Activated T-cell treated with anti-CD3 and anti-CD28 coated beads for 24 hours (primary cell): ENCODE measurements at regions not wholly inside any gene's neighbourhood (a gene's known extent, or its start where the extent isn't known, plus 50 kb on each side); places are given as distances from the start of the nearest gene placed in this dataset.
"Not testable (repeated sequence)": the region's sequence is repeated elsewhere in the genome, so short reads cannot be mapped to it uniquely, and the experiment has no call there.

Experiments
- DNase-seq: peaks from one replicate; pipeline ENCODE4 v3.0.0-alpha.2; 2020; ENCODE audit warnings: low read depth

DNA sequence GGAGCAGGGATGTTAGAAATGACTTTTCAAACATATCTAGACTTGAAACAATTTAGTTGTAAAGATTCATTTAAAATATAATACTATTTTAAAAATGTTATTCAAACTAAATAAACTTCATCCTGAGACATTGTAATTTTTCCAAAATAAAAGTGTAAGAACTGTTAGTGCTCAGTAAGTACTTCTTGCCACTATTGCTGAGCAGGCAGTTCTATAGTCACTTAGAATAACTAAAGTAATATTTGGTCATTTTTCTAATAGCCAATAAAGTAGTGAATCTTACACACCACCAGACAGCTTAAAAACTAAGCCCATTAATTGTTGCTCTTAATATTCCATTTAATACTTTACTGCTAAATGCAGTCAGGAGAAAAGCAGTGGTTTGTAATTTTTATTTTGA is 1120.0 kb upstream of the CDH10 start:
- DNase-seq, result no peak

DNA sequence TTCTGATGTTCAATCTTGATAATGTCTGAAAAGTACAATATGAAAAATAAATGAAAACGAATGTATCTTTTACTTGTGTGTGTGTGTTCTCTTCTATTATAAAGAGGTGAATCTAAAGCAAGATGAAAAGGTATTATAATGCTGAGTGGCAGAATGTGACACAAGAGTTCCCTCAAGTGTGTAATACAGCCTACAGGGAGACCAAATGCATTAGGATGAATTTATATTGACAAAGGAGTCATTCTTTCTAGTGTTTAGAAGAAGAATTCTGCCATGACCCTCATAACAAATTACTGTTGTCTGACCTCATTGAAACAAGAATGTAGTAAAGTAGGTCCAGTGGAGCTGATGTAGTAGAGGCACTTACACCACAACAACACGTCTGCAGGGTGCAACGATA is 1119.0 kb upstream of the CDH10 start:
- no peak for DNase-seq

DNA sequence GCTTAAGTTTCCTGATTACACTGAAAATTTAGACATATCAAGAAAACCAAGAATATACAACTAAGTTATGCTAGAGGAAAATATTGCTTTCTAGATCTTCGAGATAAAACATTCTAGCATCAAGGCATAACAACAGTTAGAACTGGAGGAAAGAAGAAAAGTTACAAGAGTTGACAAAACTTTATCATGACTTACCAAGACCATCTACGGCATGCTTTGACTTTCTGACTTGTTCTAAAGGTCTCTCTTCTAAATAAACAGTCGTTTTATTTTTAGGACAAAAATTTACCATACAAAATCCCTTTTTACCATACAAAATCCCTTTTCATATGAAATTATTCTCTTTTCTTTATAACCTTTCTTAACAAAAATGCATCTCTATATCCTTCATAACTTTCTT is 1110.1 kb upstream of the CDH10 start:
- DNase-seq, result no peak

GRCh38 chr5:25744908-25745307 is 1100.1 kb upstream of the CDH10 start:
- no peak for DNase-seq

DNA sequence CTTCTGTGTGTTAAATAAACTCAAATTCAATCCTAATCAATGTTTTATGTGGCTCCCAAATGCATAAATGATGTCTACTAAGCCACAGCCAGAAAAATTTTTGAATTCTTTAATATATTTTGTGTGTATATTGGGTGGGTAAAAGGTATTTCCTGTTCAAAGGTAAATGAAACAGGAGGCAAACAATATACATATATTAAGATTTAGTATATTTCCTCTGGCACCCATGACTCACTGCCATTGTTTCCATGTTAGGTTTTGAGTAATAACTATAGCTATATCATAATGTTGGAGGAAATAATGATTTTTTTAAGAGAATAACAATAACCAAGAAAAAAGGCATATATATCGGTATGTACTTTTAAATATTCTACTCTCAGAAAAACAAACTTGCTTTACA is 1071.9 kb upstream of the CDH10 start:
- no peak for DNase-seq

DNA sequence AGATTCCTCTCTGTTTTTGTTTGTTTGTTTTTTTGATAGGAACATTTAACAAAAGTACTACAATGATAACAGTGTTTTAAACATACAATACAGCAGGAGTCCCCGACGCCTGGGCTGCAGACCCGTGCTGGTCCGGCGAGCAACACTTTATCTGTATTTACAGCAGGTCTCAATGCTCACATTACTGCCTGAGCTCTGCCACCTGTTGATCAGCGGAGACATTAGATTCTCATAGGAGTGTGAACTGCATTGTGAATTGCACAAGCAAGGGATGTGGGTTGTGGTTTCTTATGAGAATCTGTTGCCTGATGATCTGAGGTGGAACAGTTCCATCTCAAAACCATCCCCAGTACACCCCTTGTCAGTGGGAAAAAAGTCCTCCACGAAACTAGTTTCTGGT is 1068.5 kb upstream of the CDH10 start:
- no peak for DNase-seq

- DNase-seq, result no peak
Measured at GRCh38 chr5:25707093-25707492, 1062.3 kb upstream of the CDH10 start.

- DNase-seq, result no peak
Measured at GRCh38 chr5:25701936-25702335, 1057.2 kb upstream of the CDH10 start.

- DNase-seq, result no peak
Measured at GRCh38 chr5:25694801-25695200, 1050.0 kb upstream of the CDH10 start.

DNA sequence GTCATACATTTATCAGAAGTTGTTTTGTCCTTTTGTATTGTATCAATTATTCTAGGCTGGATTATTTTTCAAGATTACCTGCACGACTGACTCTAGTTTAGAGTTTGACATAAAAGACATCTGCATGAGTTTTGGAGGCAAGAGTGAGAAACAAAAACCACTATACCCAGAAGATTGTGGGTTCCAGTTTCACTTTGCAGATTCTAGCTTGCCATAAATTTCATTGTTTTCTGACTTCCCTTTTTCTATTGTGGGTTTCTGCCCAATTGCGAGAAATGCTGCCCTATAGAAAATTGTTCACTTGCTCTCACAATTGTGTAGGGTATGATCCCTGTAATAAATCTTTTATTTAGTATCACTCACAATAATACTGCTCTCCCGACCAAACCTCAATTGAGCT is 1043.4 kb upstream of the CDH10 start:
- no peak for DNase-seq

GRCh38 chr5:25669645-25670401 is 1025.0 kb upstream of the CDH10 start:
- no peak for DNase-seq

DNA sequence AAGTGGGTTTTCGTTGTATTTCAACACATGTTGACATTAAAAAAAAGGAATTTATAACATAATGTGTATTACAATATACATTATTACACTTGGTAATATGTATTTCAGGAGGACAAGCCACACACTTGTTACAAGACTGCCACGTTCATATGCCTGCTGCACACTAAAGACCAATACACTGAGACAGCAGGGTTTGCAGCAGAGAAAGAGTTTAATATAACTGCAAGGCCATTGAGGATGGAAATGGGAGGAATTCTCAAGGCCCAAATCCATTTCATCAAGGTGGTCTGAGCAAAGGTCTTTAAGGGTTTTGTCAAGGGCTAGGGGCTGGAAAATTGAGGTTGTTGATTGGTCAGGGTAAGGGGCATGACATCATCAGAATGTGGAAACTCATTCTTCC is 1017.8 kb upstream of the CDH10 start:
- DNase-seq, result no peak

DNA sequence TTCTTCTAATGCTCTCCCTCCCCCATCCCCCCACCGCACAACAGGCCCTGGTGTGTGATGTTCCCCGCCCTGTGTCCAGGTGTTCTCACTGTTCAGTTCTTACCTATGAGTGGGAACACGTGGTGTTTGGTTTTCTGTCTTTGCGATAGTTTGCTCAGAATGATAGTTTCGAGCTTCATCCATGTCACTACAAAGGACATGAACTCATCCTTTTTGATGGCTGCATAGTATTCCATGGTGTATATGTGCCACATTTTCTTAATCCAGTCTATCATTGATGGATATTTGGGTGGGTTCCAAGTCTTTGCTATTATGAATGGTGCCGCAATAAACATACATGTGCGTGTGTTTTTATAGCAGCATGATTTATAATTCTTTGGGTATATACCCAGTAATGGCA is 1005.5 kb upstream of the CDH10 start:
- not testable (repeated sequence) for DNase-seq

DNA sequence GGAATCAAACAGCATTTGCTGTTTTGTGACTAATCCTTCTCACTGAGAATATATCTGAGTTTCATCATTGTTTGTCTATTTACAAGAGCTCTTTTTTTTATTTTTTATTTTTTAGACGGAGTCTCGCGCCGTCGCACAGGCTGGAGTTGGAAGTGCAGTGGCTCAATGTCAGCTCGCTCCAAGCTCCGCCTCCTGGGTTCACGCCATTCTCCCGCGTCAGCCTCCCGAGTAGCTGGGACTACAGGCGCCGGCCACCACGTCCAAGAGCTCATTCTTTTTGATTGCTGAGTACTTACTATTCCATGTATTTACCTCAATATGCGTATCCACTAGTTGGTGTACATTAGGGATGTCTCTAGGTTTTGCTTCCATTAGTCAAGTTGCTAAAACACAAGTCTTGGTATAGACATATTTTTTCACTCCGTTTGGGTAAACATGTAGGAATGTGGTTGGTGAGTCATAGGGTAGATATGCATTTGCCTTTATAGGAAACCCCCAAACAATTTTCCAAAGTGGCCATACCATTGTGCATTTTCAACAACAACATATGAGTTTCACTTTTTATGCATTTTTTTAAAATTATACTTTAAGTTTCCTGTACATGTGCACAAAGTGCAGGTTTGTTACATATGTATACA is 1005.0 kb upstream of the CDH10 start:
- DNase-seq, result no peak

DNA sequence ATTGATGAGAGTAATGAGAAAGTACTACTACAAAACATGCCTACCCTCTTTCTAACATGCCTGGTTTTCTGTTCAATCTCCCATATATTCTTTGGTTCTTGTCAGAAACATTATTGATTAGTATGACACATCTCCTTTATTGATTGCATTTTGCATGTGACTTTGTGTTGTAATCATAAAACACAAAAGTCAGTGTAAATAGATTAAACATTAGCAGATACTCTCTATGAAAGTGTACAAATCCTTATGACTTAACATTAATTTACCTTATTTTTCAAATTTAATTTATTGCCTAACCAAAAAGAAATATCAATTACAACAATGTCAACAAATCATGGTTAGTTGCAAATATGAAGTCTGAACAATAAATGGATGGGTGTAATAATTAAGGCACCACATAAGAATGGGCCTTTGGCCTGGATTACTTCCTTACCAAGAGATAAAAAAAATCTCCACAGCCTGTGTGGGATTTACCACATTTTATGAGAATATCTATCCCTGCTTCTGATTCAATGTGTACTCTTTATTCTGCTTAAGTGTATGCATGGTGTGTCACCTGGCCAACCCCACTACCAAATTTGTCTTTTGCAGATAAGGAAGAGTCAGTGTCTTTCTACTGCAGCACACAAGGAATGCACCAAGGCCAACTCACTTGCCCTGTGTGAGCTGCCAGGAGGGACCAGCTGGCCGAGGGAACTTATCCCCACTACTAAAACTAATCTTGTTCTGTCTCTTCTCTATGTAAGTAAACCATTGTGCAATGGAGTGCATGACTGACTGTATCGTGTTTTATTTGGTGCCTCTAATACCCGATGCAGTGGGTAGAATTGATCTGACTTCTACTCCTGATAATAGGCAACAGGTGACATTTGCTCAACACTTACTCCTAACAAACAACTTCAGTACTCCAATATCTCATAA is 1001.9 kb upstream of the CDH10 start:
- DNase-seq, result no peak

GRCh38 chr5:25641124-25641523 is 996.3 kb upstream of the CDH10 start:
- DNase-seq, result no peak

- DNase-seq, result no peak
Measured at GRCh38 chr5:25619273-25619672, 974.5 kb upstream of the CDH10 start.

- no peak for DNase-seq
Measured at GRCh38 chr5:25618821-25619220, 974.0 kb upstream of the CDH10 start.

DNA sequence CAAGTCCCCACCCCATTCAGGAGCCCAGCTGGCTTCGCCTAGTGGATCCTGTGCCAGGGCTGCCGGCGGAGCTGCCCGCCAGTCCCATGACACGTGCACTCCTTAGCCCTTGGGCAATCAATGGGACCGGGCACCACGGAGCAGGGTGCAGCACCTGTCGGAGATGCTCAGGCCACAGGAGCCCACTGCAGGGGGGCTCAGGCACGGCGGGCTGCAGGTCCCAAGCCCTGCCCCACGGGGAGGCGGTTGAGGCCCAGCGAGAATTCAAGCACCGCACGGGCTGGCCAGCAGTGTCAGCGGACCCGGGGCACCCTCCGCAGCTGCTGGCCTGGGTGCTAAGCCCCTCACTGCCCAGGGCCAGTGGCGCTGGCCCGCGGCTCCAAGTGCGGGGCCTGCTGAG is 969.7 kb upstream of the CDH10 start:
- DNase-seq, result no peak

GRCh38 chr5:25604681-25605080 is 959.9 kb upstream of the CDH10 start:
- no peak for DNase-seq

GRCh38 chr5:25579111-25579510 is 934.3 kb upstream of the CDH10 start:
- no peak for DNase-seq

- DNase-seq, result no peak
Measured at GRCh38 chr5:25573691-25574090, 928.9 kb upstream of the CDH10 start.

DNA sequence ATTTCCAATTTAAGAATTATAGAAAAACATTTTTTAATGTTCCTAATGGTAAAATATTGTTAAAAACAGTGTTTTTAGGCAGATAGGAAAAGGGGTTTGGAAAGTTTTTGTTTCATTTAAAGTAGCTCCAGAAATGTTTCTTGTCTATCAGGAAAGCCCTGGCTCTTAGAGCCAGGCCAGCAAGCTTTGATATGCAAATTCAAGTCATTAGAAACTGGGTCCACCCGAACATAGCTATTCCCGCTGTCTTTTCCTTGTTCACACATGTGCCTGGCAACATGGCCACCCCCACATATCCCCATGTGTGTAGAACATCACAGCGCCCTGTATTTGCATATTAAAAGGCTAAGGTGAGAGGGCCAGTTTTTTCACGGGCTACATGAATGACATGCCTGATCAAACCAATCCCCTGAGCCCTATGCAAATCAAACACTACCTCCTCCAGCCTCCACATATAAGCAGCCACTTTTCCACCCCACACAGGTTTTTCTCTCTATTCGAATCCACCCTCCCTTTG is 925.3 kb upstream of the CDH10 start:
- DNase-seq, result no peak
